Hematopoietic multipotent progenitor cell (in vitro differentiated cells): ENCODE measurements at regions not wholly inside any gene's neighbourhood (a gene's known extent, or its start where the extent isn't known, plus 50 kb on each side); places are given as distances from the start of the nearest gene placed in this dataset.
"Not testable (repeated sequence)": the region's sequence is repeated elsewhere in the genome, so short reads cannot be mapped to it uniquely, and the experiment has no call there.

ENCODE experiments used
- DNase-seq, 3 donors: peaks; one replicate each; pipeline ENCODE4 v3.0.0-alpha.2; 2011 to 2015; ENCODE audit warnings: low read depth in 2 of 3, low spot score in 2 of 3

DNA sequence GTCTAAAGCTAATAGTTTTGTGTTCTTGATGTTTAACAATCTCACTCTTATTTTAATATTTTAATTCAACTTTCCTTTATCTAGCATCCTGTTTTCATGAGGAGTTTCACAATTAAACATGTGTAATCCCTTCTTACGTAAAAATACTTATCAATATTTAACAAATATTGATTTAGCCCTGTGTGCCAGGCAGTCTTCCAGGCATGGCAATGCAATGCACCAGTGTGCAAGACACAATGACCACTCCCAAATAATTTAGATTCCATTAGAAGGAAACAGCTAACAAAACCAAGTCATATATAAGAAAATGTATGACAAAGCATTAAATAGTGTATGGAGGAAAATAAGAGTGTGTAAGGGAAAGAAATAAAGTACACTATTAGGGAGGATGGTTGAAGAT, 627.1 kb upstream of the ARPP21 start:
- DNase-seq: no peak

DNA sequence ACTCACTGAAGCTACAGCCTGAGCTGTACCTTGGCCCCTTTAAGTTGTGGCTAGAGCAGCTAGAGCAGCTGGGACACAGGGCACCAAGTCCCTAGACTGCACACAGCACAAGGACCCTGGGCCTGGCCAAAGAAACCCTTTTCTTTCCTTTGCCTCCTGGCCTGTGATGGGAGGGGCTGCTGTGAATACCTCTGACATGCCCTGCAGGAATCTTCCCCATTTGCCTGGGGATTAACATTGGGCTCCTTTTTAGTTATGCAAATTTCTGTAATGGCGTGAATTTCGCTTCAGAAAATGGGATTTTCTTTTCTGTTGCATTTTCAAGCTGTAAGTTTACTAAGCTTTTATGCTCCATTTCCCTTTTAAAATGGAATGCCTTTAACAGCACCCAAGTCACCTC, 611.2 kb upstream of the ARPP21 start:
- no peak for DNase-seq

DNA sequence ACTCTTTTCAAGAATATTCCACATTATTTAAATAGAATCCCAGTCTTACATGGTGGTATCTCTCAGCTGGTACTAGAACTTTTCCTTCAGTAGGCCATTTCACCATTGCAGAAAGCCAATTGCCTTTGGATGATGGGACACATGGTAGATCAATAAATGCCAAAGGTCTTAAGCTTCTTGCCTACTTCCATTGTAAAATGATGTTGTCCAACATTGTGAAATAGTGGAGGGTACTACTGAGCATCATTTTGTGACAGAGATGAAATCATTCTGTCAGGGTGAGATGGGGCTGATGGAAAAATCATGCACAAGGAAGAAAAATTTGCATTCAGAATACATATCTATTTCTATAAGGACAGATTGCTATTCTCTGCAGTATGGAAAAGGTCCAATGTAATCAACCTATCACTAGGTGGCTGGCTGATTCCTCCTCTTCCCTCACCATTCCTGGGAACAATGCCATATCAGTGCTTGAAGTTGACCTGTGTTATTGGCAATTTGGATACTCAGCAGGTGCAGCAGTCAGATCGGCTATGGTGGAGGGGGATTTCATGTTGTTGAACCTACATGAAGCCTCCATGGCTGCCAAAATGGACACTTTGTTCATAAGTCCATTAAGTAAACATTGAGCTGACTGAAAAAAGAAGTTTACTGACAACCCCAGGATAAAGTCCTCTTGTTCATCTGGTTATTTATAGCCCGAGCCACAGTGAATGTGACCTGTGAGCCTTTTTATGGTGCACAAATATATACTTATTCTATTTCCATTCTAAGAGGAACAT, 596.9 kb upstream of the ARPP21 start:
- DNase-seq: no peak

DNA sequence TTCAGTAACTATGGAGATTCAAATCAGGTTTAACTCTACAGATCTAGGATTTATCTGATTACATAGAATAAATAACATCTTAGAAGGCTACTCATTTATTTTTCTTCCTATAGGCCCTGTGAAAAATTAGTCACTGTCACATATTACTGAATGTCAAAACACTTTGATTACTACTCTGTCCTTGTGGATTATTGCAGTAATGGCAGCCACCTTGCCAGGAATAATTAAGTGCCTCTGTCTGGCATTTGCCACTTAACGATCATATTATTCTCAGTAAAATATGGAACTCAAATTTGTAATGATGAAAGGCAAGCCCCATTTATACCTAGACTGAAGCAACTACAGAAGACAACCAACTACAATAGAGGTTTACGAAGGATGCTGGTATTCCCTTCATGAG, 596.3 kb upstream of the ARPP21 start:
- DNase-seq: no peak

DNA sequence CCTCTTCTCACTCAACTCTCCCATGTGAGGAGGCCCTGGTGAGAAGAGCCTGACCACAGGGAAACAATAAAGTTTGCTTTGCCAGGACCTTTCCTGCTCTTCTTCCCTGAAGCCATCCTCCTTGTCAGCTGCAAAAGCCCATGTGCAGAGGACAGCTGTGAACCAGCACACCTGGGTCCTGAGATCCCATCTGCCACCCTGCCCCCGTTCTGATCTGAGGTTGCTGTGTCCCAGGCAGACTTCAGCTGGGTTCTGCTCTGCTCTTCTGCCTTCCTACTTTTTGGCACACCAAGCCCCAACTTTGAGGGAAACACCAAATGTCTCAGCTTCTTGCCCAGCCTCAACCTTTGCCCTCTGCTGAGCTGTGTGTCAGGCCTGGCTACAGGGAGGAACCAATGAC, 595.1 kb upstream of the ARPP21 start:
- no peak for DNase-seq

DNA sequence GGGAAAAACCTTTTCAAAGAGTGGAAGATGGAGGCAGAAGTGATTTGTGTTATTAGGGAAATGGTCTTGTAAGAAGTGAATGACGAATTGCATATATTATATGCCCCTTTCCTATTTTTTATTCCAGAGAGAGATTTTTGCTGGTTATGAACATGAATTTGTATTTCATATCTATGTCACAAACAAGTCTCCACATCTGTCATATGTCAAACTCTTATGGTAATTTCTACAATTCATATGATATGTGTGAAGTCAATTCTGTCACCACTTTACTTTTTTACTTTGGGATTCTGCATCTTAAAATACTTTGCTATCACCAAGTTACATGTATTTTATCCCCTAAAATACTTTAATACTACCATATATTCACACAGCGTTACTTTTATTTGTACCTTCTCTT, 594.2 kb upstream of the ARPP21 start:
- DNase-seq: no peak

DNA sequence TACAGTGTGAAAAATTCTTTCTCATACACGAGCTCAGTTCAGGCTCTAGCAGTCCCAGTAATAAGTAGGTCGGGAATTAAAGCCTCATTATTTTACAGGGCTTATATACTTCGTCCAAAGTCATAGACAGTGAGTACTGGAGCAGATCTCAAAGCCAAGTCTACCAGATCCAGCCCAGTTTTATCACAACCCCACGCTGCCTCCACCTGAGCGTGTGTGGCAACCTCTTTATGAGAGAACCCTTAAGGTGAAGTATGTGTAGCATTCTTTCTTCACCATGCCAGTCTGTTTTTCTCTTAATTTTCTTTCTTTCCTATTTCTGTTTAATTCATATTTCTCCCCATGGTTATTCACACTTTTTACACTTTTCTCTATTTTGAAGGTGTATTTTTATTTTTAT, 574.6 kb upstream of the ARPP21 start:
- DNase-seq: no peak

DNA sequence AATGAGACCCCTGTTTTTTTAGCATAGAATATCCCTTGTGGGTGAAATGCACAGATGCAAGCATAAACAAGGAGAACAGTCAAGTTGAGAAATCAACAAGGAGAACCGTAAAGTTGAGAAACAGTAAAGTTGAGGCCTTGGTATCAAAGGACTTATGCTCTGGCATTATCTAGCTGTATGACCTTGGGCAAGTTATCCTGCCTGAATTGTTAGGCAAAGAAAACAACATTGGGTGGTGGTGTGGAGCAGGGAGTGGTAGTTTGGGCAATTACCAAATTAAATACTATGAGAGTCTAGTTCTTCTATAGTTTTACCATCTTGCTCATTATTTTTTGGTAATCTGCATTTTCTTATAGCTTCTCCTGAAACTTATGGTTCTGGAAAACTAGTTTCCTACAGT, 573.4 kb upstream of the ARPP21 start:
- no peak for DNase-seq

DNA sequence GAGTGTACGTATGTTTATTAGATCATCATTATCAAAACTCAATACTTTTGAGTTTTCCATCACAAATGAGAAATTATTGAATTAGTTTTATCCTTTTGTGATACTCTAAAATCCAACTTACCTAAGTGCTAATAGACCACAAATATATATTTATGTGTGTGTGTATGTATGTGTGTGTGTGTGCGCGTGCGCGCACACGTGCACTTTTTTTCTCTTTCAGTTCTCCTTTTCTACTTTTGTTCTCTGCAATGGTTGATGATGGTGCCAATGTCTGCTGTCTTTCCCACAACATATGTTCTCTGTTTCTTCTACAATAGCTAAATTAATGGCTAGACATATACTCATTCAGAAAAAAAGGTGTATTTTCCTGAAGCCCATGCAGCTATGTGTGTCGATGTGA, 571.6 kb upstream of the ARPP21 start:
- no peak for DNase-seq

DNA sequence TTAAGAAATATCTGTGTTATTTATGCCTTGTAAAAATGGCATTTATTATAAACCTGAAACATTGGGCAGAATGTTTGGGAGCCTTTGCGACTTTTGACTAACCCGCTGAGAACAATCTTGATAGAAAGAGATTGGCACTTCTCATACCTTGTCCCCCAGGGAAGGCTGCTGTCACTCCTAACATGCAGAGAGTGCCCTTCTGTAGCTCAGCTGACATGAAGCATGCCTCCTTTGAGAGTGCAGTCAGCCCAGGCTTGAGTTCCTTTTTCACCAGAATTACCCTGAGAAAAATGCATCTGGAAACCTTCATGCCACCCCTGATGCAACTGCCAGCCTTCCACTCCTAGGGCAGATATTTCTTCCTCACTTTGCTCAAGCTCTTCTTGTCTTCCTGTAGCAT, 569.2 kb upstream of the ARPP21 start:
- no peak for DNase-seq

DNA sequence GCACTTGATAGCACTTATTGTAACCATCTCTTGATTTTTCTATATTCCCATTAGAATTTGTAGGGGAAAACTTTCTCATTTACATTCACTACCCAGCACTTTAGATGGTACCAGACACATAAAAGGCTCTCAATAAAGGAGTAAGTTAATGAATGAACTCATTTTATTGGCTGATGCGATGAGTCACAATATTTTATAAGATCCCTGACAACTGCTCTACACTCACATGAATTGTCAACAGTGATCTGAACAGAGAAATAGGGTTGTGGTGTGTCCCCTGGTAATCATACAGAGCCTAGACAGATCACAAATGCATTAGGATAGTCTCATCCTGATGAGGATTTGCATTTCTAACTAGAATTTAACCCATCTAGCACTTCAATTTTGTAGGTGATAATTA, 567.6 kb upstream of the ARPP21 start:
- DNase-seq: no peak

DNA sequence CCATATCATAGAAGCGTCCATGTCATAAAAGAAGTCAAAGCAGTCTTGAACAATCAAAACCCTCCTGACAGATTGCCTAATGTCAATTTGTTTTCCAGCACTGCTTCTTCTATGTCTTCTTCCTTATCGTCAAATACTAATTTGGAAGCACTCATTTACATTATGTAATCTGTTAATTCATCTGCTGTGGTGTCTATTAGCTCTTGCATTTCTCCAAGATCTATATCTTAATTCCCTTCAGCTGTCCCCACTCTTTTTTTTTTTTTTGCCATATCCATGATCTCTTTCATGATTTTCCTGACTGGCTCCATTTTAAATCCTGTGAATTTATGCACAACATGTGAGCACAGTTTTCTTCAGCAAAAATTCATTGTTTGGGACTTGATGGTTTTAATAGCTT, 560.5 kb upstream of the ARPP21 start:
- no peak for DNase-seq

DNA sequence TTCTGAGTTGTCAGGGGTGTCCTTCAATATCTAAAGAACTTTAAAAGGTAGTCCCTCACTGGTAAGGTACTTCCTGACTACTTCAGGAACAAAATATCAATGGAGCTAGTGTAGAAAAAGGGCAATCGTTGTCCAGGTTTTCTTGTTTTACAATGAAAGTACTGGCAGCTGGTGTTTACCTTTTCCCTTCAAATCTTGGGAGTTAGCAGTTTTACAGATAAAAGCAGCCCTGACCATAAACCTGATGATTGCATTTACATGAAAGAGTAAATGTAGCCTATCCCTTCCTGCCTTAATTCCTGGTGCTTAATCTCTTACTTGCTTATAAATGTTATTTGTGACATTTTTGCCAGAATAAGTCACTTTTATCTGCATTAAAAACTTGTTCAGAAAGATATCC, 559.9 kb upstream of the ARPP21 start:
- no peak for DNase-seq

DNA sequence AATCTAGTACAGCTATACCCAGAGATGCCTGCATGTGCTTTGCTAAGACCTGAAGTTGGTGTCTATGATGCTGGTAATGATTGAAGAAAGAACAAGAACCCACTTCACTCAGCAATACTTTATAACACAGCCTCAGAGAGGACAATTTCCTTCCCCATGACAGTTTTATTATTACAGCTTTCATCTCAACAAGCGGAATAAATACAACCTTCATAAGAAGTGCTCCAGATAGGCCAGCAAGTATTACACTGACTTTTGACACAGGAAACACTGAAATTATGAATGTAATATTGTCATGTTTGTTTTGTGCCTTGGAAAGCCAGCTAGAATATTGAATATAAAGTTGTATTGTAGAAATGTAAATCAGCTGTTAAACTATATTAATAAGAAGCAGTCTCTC, 557.4 kb upstream of the ARPP21 start:
- DNase-seq: no peak

DNA sequence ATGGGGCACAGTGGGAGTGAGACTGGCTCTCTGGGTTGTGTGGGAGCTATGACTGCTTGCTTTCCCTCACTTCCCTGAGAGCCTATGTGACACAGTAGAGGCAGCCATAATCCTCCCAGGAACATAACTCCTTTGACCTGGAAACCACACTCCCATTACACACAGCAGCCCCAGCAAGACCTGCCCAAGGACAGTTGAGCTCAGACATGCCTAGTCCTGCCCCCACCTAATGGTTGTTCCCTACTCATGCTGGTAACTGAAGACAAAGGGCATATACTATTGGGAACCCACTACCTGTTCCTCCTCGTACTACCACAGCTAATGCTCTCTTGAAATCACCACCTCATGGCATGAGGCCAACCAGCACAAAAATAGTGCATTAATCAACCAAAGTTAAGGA, 550.4 kb upstream of the ARPP21 start:
- DNase-seq: no peak

DNA sequence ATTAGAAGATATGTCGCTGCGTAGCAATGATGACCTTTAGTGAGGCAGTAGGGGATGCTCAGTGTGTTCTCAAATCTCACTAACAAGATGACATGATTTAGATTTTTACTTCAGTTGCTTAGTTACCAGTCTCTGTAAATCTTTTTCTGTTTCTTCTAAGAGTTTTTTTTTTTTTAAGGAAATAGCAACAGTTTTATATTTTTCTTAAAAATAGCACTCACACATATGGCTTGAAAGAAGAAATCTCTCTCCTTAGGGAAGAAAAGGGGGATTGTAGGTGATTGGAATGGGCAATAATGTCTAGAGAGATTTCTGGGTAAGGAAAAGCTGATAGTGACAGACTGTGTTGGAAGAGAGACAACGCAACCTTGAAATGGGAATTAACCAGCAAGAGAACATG, 524.6 kb upstream of the ARPP21 start:
- no peak for DNase-seq

DNA sequence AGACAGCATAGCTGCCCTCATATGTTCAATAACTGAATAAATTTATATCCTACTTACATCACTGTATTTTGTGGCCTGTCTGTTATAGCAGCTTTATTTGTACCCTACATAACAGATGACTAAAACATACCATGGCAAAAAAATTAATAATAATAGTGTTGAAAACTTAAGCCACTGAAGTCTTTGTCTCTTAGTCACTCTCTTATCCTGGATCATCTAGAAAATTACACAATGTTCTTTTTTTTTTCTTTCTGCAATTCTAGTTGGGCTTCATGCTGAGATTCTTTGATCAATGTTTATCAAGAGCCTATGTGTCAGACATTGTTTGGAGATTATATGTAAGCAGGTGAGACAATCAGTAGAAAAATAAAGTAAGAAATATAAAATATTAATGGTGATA, 519.3 kb upstream of the ARPP21 start:
- no peak for DNase-seq

DNA sequence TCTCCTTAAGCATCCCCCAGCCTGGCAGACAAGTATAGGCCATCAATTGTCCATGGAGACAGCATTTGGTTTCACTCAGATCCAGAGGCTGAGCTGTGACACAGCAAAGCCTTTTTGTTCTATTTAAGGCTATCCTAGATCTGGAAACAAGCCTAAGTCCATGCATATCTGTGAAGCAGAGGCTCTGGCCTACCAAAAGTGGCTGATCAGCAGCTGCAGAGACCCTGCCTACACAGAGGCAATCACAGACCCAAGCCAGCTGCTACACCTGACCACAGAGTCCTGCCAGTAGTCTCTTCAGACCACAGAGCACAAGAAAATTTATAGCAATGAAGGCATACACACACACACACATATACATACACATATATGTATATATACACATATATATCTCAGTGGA, 501.7 kb upstream of the ARPP21 start:
- DNase-seq: no peak

DNA sequence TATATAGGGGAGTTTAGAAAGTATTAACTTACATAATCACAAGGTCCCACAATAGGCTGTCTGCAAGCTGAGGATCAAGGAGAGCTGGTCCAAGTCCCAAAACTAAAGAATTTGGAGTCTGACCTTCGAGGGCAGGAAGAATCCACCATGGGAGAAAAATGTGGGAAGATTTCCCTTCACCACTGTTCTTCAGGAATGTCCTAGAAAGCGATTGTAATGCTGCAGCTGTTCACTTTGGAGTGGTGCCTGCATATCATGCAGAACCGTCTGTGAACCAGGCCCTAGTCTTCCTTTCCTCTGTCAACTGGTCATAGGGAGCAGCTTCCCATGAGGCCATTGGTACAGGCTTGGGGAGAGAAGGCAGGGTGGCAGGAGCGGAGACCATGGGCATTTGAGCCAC, 497.9 kb upstream of the ARPP21 start:
- no peak for DNase-seq

DNA sequence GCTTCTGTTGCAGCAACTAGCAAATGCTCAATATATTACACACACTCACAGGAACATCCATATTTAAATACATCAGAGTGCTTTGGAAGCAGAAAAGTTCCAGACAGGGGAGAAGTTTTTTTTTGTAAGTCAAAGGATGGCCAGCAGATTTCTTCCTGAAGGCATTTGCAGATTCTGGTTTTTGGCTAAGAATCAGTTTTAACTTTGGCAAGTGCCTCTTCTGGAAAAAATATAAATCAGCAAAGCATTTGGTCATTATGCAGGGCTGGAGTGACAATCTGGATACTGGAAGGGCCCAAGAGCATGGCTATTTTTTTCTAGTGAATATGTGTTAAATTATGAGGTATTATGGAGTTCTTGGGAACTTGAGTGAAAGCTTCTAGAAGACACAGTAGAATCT, 495.3 kb upstream of the ARPP21 start:
- DNase-seq: no peak

DNA sequence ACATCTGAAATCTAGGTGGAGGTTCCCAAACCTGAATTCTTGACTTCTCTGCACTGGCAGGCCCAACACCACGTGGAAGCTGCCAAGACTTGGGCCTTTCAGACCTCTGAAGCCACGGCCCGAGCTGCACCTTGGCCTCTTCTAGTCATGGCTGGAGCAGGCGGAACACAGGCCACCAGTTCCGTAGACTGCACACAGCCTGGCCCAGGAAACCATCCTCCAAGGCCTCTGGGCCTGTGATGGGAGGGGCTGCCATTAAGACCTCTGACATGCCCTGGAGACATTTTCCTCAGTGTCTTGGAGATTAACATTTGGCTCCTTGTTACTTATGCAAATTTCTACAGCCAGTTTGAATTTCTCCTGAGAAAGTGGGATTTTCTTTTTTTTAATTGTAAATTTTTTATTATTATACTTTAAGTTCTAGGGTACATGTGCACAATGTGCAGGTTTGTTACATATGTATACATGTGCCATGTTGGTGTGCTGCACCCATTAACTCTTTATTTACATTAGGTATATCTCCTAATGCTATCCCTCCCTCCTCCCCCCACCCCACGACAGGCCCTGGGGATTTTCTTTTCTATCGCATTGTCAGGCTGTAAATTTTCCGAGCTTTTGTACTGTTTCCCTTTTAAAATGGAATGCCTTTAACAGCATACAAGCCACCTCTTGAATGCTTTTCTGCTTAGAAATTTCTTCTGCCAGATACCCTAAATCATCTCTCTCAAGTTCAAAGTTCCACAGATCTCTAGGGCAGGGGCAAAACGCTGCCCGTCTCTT, 492.9 kb upstream of the ARPP21 start:
- DNase-seq: not testable (repeated sequence)

DNA sequence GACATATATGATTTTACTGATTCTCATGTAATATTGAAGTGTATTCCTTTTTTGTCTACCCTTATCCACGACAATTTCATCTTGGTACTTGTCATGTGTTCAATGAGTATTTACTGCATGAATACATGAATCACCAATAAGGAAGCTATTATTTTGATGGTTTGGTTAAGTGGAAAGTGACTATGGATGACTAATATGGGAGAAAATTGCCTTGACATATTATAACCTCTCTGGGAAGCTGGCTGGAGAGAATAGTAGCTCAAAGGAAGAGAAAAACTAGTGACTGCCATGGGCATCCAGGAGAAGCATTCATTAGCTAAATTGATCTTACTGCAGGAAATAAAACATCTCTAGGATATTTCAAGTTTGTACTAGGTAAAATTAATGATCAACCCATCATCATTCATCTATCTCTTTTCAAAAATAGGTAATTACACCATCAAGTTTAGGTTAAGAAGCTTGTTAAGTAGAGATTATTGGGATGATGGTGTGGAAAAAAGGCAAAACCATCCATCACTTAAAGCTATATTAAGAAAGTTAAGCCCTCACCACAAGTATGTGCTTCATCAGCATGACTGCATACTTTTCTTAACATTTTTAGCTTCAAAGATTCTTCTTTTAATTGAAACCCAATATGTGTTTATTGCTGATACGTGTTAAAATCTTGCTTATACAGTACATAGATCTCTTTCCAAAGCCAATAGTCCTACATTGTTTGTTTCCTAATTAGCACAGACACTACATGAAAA, 455.2 kb upstream of the ARPP21 start:
- DNase-seq: no peak
